ENCODE measurements at regions not wholly inside any gene's neighbourhood (a gene's known extent, or its start where the extent isn't known, plus 50 kb on each side); places are given as distances from the start of the nearest gene placed in this dataset.

DNA sequence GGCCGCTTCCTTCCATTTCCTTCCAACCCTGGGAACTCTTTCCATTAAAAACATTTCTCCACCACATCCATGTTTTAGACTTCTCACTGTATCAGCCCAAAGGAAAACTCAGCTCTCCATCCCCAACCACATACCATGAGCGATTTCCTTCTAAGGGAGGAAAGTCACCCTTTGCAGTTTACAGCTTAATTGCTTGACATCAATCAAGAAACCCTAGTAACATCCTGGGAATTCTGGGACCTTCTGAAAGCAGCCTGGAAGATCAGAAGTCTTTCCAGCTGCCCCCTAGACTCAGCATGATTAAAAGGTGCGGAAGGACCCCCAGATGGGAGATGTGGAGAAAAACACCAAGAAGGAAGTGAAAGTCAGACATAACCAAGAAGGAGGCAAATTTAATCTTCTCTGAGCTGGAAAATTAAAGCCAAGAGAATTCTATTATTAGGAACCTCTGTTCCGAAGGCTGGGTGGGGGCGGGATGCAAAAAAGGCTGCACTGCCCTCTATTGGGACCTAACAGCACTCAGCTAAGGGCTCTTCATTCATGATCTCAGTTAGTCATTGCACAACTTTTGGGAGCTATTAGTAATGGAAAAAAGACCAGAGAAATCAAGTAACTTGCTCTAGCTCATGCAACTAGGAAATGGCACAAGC lies 73.3 kb upstream of the PLXNC1 start:
- ChIA-PET POLR2A (interaction anchor here (0.7 to 4.4 kb wide), 14 partner anchors 18 to 571 kb away, joined by 3 to 36 read pairs (median 4); no protein-coding TSS in a partner anchor), CTCF (interaction anchor here (0.6 to 7.5 kb wide), 47 partner anchors 9 to 934 kb away, joined by 3 to 96 read pairs (median 4); partner anchors contain the start of gene MRPL42)
- Mint-ChIP-seq H3K4me1 (ENCODE audit: insufficient read depth, unreplicated experiment) (peaks cover 33% of the 10 kb centered on the region), H3K9me3 (ENCODE audit: unreplicated experiment) (no peaks in the 10 kb centered on the region), H3K36me3 (ENCODE audit: insufficient read depth, unreplicated experiment) (no peaks in the 10 kb centered on the region), H3K27me3 (ENCODE audit: insufficient read depth, unreplicated experiment) (no peaks in the 10 kb centered on the region), H3K27ac (ENCODE audit: low read depth, unreplicated experiment) (no peak overlapping the region), H3K4me3 (ENCODE audit: unreplicated experiment) (no peak overlapping the region)
- TF ChIP-seq, protein P1, sequence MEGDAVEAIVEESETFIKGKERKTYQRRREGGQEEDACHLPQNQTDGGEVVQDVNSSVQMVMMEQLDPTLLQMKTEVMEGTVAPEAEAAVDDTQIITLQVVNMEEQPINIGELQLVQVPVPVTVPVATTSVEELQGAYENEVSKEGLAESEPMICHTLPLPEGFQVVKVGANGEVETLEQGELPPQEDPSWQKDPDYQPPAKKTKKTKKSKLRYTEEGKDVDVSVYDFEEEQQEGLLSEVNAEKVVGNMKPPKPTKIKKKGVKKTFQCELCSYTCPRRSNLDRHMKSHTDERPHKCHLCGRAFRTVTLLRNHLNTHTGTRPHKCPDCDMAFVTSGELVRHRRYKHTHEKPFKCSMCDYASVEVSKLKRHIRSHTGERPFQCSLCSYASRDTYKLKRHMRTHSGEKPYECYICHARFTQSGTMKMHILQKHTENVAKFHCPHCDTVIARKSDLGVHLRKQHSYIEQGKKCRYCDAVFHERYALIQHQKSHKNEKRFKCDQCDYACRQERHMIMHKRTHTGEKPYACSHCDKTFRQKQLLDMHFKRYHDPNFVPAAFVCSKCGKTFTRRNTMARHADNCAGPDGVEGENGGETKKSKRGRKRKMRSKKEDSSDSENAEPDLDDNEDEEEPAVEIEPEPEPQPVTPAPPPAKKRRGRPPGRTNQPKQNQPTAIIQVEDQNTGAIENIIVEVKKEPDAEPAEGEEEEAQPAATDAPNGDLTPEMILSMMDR (IDR thresholded peaks at IDR 0.05; ENCODE audit: unreplicated experiment) = peak; percentile 50
- BruUV-seq (replicated peaks) = no TSS peak
- intact Hi-C loops (cut with micrococcal nuclease) = loop anchor here (1.0 to 10.0 kb wide), 4 partner anchors 25 to 505 kb away; no protein-coding TSS in a partner anchor
- DNase-seq (ENCODE audit: unreplicated experiment) = peak; percentile 86

DNA sequence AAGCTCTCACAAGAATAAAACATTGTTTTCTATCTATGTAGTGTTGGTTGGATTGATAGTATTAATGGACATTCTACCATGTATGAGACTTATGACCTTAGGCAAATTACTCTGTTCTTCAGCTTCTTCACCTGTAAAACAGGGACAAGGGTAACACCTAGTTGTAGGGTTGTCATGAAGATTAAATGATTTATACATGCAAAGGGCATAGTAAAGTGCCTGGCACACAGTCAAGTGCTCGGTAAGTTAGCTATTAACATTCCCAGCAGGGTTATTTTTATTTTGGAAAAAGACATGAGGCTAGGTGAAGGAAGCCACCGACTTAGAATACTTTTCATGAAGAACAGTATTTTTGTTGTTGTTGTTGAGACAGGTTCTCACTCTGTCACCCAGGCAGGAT lies 71.2 kb upstream of the PLXNC1 start:
- BruUV-seq (replicated peaks) = no TSS peak
- Mint-ChIP-seq H3K27ac (ENCODE audit: low read depth, unreplicated experiment) (no peak overlapping the region), H3K36me3 (ENCODE audit: insufficient read depth, unreplicated experiment) (no peaks in the 10 kb centered on the region), H3K4me1 (ENCODE audit: insufficient read depth, unreplicated experiment) (peaks cover 33% of the 10 kb centered on the region), H3K9me3 (ENCODE audit: unreplicated experiment) (no peaks in the 10 kb centered on the region), H3K4me3 (ENCODE audit: unreplicated experiment) (no peak overlapping the region), H3K27me3 (ENCODE audit: insufficient read depth, unreplicated experiment) (no peaks in the 10 kb centered on the region)
- intact Hi-C loops (cut with micrococcal nuclease) = loop anchor here (10.0 kb wide), 1 partner anchor 242 kb away; no protein-coding TSS in a partner anchor
- DNase-seq (ENCODE audit: unreplicated experiment) = no peak
- TF ChIP-seq, protein P1 (IDR thresholded peaks at IDR 0.05; ENCODE audit: unreplicated experiment) = no peak
- ChIA-PET POLR2A (interaction anchor here (1.0 to 4.4 kb wide), 4 partner anchors 14 to 23 kb away, joined by 3 to 36 read pairs (median 8); no protein-coding TSS in a partner anchor), CTCF (interaction anchor here (1.0 to 7.5 kb wide), 7 partner anchors 14 to 574 kb away, joined by 3 to 96 read pairs (median 15); no protein-coding TSS in a partner anchor)

DNA sequence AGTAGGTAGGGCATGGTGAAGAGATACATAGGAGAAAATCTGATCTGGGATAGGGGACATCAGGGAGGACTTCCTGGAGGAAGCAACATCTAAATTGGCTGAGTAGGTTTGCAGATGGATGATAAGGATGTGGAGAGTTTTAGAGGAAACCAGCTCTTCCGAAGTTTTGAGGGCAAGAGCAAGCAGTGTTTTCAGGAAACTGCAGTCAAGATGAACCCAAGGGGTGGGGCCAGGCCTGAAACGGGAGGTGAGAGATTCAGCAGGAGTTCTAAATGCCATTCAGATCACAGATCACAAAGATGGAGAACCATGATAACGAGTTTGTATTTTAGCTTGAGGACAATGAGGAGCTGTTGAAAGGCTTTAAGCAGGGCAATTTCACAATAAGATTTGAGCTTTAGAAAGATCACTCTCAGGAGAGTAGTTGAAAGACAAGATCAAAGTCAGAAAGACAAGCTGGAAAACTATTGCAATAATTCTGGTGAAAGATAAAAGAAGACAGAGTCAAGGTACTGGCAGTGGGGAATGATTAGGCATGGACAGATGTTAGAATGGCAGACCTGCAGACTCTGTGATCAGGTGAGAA lies 70.1 kb upstream of the PLXNC1 start:
- intact Hi-C loops (cut with micrococcal nuclease) = loop anchor here (10.0 kb wide), 1 partner anchor 243 kb away; no protein-coding TSS in a partner anchor
- POLR2A ChIA-PET = interaction anchor here (0.5 to 4.4 kb wide), 3 partner anchors 10 to 1932 kb away, joined by 3 to 36 read pairs (median 3); no protein-coding TSS in a partner anchor
- Mint-ChIP-seq H3K27ac (ENCODE audit: low read depth, unreplicated experiment) (peak overlapping the region; percentile 11), H3K9me3 (ENCODE audit: unreplicated experiment) (peaks cover 3% of the 10 kb centered on the region), H3K36me3 (ENCODE audit: insufficient read depth, unreplicated experiment) (no peaks in the 10 kb centered on the region), H3K27me3 (ENCODE audit: insufficient read depth, unreplicated experiment) (no peaks in the 10 kb centered on the region), H3K4me1 (ENCODE audit: insufficient read depth, unreplicated experiment) (peaks cover 30% of the 10 kb centered on the region), H3K4me3 (ENCODE audit: unreplicated experiment) (no peak overlapping the region)
- TF ChIP-seq, protein P1 (IDR thresholded peaks at IDR 0.05; ENCODE audit: unreplicated experiment) = no peak
- CTCF ChIA-PET = interaction anchor here (0.7 to 7.5 kb wide), 5 partner anchors 13 to 513 kb away, joined by 3 to 96 read pairs (median 4); no protein-coding TSS in a partner anchor
- no peak for DNase-seq (ENCODE audit: unreplicated experiment)
- BruUV-seq (replicated peaks) = no TSS peak

Measured in MCF 10A (cell line).